ENCODE measurements at regions not wholly inside any gene's neighbourhood (a gene's known extent, or its start where the extent isn't known, plus 50 kb on each side); places are given as distances from the start of the nearest gene placed in this dataset.

DNA sequence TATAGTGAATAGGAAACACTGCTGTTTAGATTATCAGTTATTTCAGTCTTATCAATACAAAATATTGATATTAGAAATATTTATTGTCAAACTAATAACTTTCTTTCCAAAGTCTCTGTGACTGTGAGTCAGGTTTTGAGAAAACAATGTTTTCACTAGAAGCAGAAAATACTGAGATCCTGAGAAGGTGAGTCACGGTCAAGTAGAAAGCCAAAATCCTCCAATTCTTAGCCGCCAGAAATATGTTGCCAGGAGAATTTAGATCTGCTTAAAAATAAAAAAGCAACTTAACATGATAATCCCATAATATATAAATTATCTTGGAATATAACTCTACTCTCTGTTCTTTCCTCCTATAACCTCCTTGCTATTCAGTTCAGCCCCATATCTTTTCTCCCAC lies 181.9 kb upstream of the NRXN1 start:
- no peak overlapping the region for H3K4me3 ChIP-seq (ENCODE audit: low read length in 2 of 2)
- H2BK5ac ChIP-seq (ENCODE audit: low read length), result no peak overlapping the region
- H3K18ac ChIP-seq (ENCODE audit: low read length), result no peak overlapping the region
- no peak overlapping the region for H4K91ac ChIP-seq (ENCODE audit: low read depth, low read length, poor library complexity)
- no peaks in the 10 kb centered on the region for H3K4me1 ChIP-seq (ENCODE audit: control insufficient read depth in 2 of 2, insufficient read depth in 1 of 2, low read depth in 1 of 2, low read length in 2 of 2)
- no peak overlapping the region for H2BK15ac ChIP-seq (ENCODE audit: low read length)
- no peak overlapping the region for H3K9ac ChIP-seq (ENCODE audit: low read depth, low read length, poor library complexity)
- H2BK12ac ChIP-seq (ENCODE audit: low read length), result no peak overlapping the region
- no peak overlapping the region for H3K27ac ChIP-seq (replicated peaks; ENCODE audit: low read length)
- no peak overlapping the region for H3K14ac ChIP-seq (ENCODE audit: low read length)
- H3K27me3 ChIP-seq (ENCODE audit: control insufficient read depth in 3 of 3, insufficient read depth in 3 of 3, low read depth in 1 of 3, low read length in 3 of 3), result no peaks in the 10 kb centered on the region
- no peak overlapping the region for H2AFZ ChIP-seq (ENCODE audit: low read length)
- no peak overlapping the region for H2AK5ac ChIP-seq (ENCODE audit: low read depth, low read length)
- H2BK120ac ChIP-seq (ENCODE audit: low read depth, low read length), result no peak overlapping the region
- no peaks in the 10 kb centered on the region for H3K36me3 ChIP-seq (replicated peaks in 1 of 2; ENCODE audit: control insufficient read depth in 2 of 2, insufficient read depth in 2 of 2, low read length in 2 of 2)
- H4K8ac ChIP-seq (ENCODE audit: low read depth, low read length), result no peak overlapping the region
- H3K4me2 ChIP-seq (ENCODE audit: insufficient read depth, low read length, poor library complexity, severe bottlenecking), result no peak overlapping the region
- no peak for DNase-seq (ENCODE audit: low spot score)
- no CpG with 5 or more reads among the region's 2 CpGs for WGBS, 2 donors (ENCODE audit: extremely low coverage in 2 of 2, insufficient read length in 2 of 2, insufficient replicate concordance in 1 of 2)
- H3K79me1 ChIP-seq (ENCODE audit: low read depth, low read length), result no peaks in the 10 kb centered on the region
- H3K9me3 ChIP-seq (replicated peaks in 1 of 2; ENCODE audit: control insufficient read depth in 2 of 2, insufficient read depth in 1 of 2, low read depth in 1 of 2, low read length in 2 of 2), result no peaks in the 10 kb centered on the region
- no peak overlapping the region for H3K4ac ChIP-seq (ENCODE audit: low read length)
- H3K23ac ChIP-seq (ENCODE audit: low read depth, low read length, poor library complexity), result no peak overlapping the region

DNA sequence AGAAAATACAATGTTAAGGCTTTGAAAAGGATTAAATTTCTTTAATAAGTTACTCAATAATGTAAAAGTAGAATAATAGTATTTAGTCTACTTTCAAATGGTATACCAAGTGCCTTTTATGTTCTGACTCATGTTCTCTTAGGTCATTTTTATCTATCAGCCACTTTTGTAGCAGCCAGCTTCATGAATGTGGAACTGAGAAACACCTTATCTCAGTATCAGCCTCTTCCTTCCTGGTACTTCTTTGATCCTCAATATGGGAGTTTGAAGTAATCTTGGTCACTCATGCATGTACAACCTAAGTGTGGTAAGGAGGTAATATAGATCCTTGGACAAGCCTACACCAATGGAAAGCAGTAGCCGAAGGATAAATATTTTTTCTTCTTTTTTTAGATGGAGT lies 180.4 kb upstream of the NRXN1 start:
- Histone ChIP-seq H2BK12ac (ENCODE audit: low read length) (no peak overlapping the region), H2AK5ac (ENCODE audit: low read depth, low read length) (no peak overlapping the region), H3K36me3 (replicated peaks in 1 of 2; ENCODE audit: control insufficient read depth in 2 of 2, insufficient read depth in 2 of 2, low read length in 2 of 2) (no peaks in the 10 kb centered on the region), H4K91ac (ENCODE audit: low read depth, low read length, poor library complexity) (no peak overlapping the region), H3K23ac (ENCODE audit: low read depth, low read length, poor library complexity) (no peak overlapping the region), H3K18ac (ENCODE audit: low read length) (no peak overlapping the region), H3K9me3 (replicated peaks in 1 of 2; ENCODE audit: control insufficient read depth in 2 of 2, insufficient read depth in 1 of 2, low read depth in 1 of 2, low read length in 2 of 2) (no peaks in the 10 kb centered on the region), H3K27ac (replicated peaks; ENCODE audit: low read length) (no peak overlapping the region), H3K79me1 (ENCODE audit: low read depth, low read length) (no peaks in the 10 kb centered on the region), H3K27me3 (ENCODE audit: control insufficient read depth in 3 of 3, insufficient read depth in 3 of 3, low read depth in 1 of 3, low read length in 3 of 3) (no peaks in the 10 kb centered on the region), H4K8ac (ENCODE audit: low read depth, low read length) (no peak overlapping the region), H3K14ac (ENCODE audit: low read length) (no peak overlapping the region), H2AFZ (ENCODE audit: low read length) (no peak overlapping the region), H3K4me2 (ENCODE audit: insufficient read depth, low read length, poor library complexity, severe bottlenecking) (no peak overlapping the region), H3K4me1 (ENCODE audit: control insufficient read depth in 2 of 2, insufficient read depth in 1 of 2, low read depth in 1 of 2, low read length in 2 of 2) (no peaks in the 10 kb centered on the region), H2BK5ac (ENCODE audit: low read length) (no peak overlapping the region), H3K9ac (ENCODE audit: low read depth, low read length, poor library complexity) (no peak overlapping the region), H2BK120ac (ENCODE audit: low read depth, low read length) (no peak overlapping the region), H2BK15ac (ENCODE audit: low read length) (no peak overlapping the region), H3K4me3 (ENCODE audit: low read length in 2 of 2) (no peak overlapping the region), H3K4ac (ENCODE audit: low read length) (no peak overlapping the region)
- WGBS, 2 donors (ENCODE audit: extremely low coverage in 2 of 2, insufficient read length in 2 of 2, insufficient replicate concordance in 1 of 2), result no CpG with 5 or more reads among the region's 1 CpG
- no peak for DNase-seq (ENCODE audit: low spot score)

GRCh38 chr2:51208521-51208920 lies 176.6 kb upstream of the NRXN1 start:
- Histone ChIP-seq H2AK5ac (ENCODE audit: low read depth, low read length) (no peak overlapping the region), H3K4ac (ENCODE audit: low read length) (no peak overlapping the region), H3K9me3 (replicated peaks in 1 of 2; ENCODE audit: control insufficient read depth in 2 of 2, insufficient read depth in 1 of 2, low read depth in 1 of 2, low read length in 2 of 2) (no peaks in the 10 kb centered on the region), H3K27ac (replicated peaks; ENCODE audit: low read length) (no peak overlapping the region), H3K36me3 (replicated peaks in 1 of 2; ENCODE audit: control insufficient read depth in 2 of 2, insufficient read depth in 2 of 2, low read length in 2 of 2) (no peaks in the 10 kb centered on the region), H2BK15ac (ENCODE audit: low read length) (no peak overlapping the region), H3K18ac (ENCODE audit: low read length) (no peak overlapping the region), H2BK5ac (ENCODE audit: low read length) (no peak overlapping the region), H4K91ac (ENCODE audit: low read depth, low read length, poor library complexity) (no peak overlapping the region), H3K4me2 (ENCODE audit: insufficient read depth, low read length, poor library complexity, severe bottlenecking) (no peak overlapping the region), H2BK12ac (ENCODE audit: low read length) (no peak overlapping the region), H3K14ac (ENCODE audit: low read length) (no peak overlapping the region), H3K27me3 (ENCODE audit: control insufficient read depth in 3 of 3, insufficient read depth in 3 of 3, low read depth in 1 of 3, low read length in 3 of 3) (no peaks in the 10 kb centered on the region), H2AFZ (ENCODE audit: low read length) (no peak overlapping the region), H2BK120ac (ENCODE audit: low read depth, low read length) (no peak overlapping the region), H3K23ac (ENCODE audit: low read depth, low read length, poor library complexity) (no peak overlapping the region), H3K4me1 (ENCODE audit: control insufficient read depth in 2 of 2, insufficient read depth in 1 of 2, low read depth in 1 of 2, low read length in 2 of 2) (no peaks in the 10 kb centered on the region), H3K9ac (ENCODE audit: low read depth, low read length, poor library complexity) (no peak overlapping the region), H3K4me3 (ENCODE audit: low read length in 2 of 2) (no peak overlapping the region), H4K8ac (ENCODE audit: low read depth, low read length) (no peak overlapping the region), H3K79me1 (ENCODE audit: low read depth, low read length) (no peaks in the 10 kb centered on the region)
- no peak for DNase-seq (ENCODE audit: low spot score)
- WGBS, 2 donors (ENCODE audit: extremely low coverage in 2 of 2, insufficient read length in 2 of 2, insufficient replicate concordance in 1 of 2), result no CpG with 5 or more reads among the region's 1 CpG

DNA sequence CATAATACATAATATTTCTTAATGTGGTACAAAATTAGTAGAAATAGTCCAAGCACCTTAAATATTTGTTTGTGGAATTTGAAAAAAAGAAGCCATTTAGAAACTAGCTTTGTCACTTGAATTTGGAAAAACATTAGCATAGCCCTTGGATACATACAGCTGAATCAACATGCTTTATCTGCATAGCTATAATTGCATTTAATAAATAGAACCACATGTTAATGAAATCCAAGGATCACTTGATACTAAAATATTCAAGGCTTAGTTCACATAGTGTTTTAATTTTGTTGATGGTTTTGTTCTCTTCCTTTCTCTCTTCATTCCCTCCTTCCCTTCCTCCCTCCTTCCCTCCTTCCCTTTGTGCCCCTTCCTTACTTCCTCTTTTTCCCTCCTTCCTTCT lies 169.4 kb upstream of the NRXN1 start:
- Histone ChIP-seq H3K9ac (ENCODE audit: low read depth, low read length, poor library complexity) (no peak overlapping the region), H2BK12ac (ENCODE audit: low read length) (no peak overlapping the region), H2BK5ac (ENCODE audit: low read length) (no peak overlapping the region), H3K14ac (ENCODE audit: low read length) (no peak overlapping the region), H3K23ac (ENCODE audit: low read depth, low read length, poor library complexity) (no peak overlapping the region), H3K18ac (ENCODE audit: low read length) (no peak overlapping the region), H2BK120ac (ENCODE audit: low read depth, low read length) (no peak overlapping the region), H3K4me1 (ENCODE audit: control insufficient read depth in 2 of 2, insufficient read depth in 1 of 2, low read depth in 1 of 2, low read length in 2 of 2) (no peaks in the 10 kb centered on the region), H3K9me3 (replicated peaks in 1 of 2; ENCODE audit: control insufficient read depth in 2 of 2, insufficient read depth in 1 of 2, low read depth in 1 of 2, low read length in 2 of 2) (no peaks in the 10 kb centered on the region), H3K79me1 (ENCODE audit: low read depth, low read length) (no peaks in the 10 kb centered on the region), H2AK5ac (ENCODE audit: low read depth, low read length) (no peak overlapping the region), H3K4ac (ENCODE audit: low read length) (no peak overlapping the region), H4K91ac (ENCODE audit: low read depth, low read length, poor library complexity) (no peak overlapping the region), H3K36me3 (replicated peaks in 1 of 2; ENCODE audit: control insufficient read depth in 2 of 2, insufficient read depth in 2 of 2, low read length in 2 of 2) (no peaks in the 10 kb centered on the region), H2AFZ (ENCODE audit: low read length) (no peak overlapping the region), H3K27ac (replicated peaks; ENCODE audit: low read length) (no peak overlapping the region), H3K4me3 (ENCODE audit: low read length in 2 of 2) (no peak overlapping the region), H2BK15ac (ENCODE audit: low read length) (no peak overlapping the region), H4K8ac (ENCODE audit: low read depth, low read length) (no peak overlapping the region), H3K27me3 (ENCODE audit: control insufficient read depth in 3 of 3, insufficient read depth in 3 of 3, low read depth in 1 of 3, low read length in 3 of 3) (no peaks in the 10 kb centered on the region), H3K4me2 (ENCODE audit: insufficient read depth, low read length, poor library complexity, severe bottlenecking) (no peak overlapping the region)
- no peak for DNase-seq (ENCODE audit: low spot score)

All from neuronal stem cell (in vitro differentiated cells).